Right lobe of liver (tissue), 6 donors: ENCODE measurements at regions not wholly inside any gene's neighbourhood (a gene's known extent, or its start where the extent isn't known, plus 50 kb on each side); places are given as distances from the start of the nearest gene placed in this dataset.

Experiments
- ATAC-seq, 4 donors: fragments of 200-7000 bp; cut with Tn5 transposase; one replicate each; pipeline ENCODE4 v1.9.1; 2020; ENCODE audit warnings: mild to moderate bottlenecking in 4 of 4, moderate library complexity in 4 of 4
- DNase-seq, 3 donors: peaks; one replicate each; pipeline ENCODE4 v3.0.0-alpha.2; 2020
- H3K27ac ChIP-seq, 3 donors: fragments of 200-600 bp; one replicate each; pipeline ENCODE4 v1.8.0; 2022
- H3K27me3 ChIP-seq, 2 donors: fragments of 200-600 bp; one replicate each; pipeline ENCODE4 v1.8.0; 2022
- H3K36me3 ChIP-seq, 4 donors: fragments of 200-600 bp; sonication (generic) in 1 of 4; one replicate each; pipeline versions ENCODE4 v1.5.1 to v1.8.0; 2017 to 2022; ENCODE audit warnings: control low read depth in 1 of 4
- H3K4me1 ChIP-seq, 4 donors: fragments of 200-600 bp; sonication (generic) in 1 of 4; one replicate each; pipeline versions ENCODE4 v1.5.1 to v1.8.0; 2017 to 2022; ENCODE audit warnings: control low read depth in 1 of 4
- H3K4me3 ChIP-seq, 3 donors: fragments of 200-600 bp; one replicate each; pipeline ENCODE4 v1.8.0; 2022
- H3K9me3 ChIP-seq, 4 donors: fragments of 200-600 bp; sonication (generic) in 1 of 4; one replicate each; pipeline versions ENCODE4 v1.5.1 to v1.8.0; 2017 to 2022; ENCODE audit warnings: control low read depth in 1 of 4
- CTCF ChIP-seq, 4 donors: fragments of 200-600 bp in 3 of 4; fragments of 450-650 bp in 1 of 4; IDR thresholded peaks; one replicate each; pipeline versions ENCODE4 v1.5.1 to v1.8.0; 2016 to 2022; ENCODE audit warnings: antibody characterized with exemption in 4 of 4, mild to moderate bottlenecking in 2 of 4
- POLR2A ChIP-seq: fragments of 450-650 bp; IDR thresholded peaks from one replicate; pipeline ENCODE4 v1.6.1; 2017; ENCODE audit warnings: antibody characterized with exemption, mild to moderate bottlenecking
- WGBS: methylation state at CpG from one replicate; pipeline ENCODE4 v1.1.6; 2018; ENCODE audit warnings: low coverage, low lambda C conversion rate; ENCODE audit not compliant: insufficient coverage; ENCODE audit errors: missing lambda C conversion rate; 5-methylcytosine and 5-hydroxymethylcytosine counted together
- intact Hi-C, 2 donors: fragments of 100-400 bp; cut with DNase I; formaldehyde crosslinking; loops; one replicate each; pipeline versions ENCODE4 v1.11.2 to v1.14.1; 2022
- donor health status: DM: no; HTN: yes; CAD: no.
- donor health status: DM: no; HTN: no; CAD: no.
- donor health status: DM: no; HTN: no; CAD: no.
- donor health status: DM: no; HTN: yes; CAD: no.
- donor health status: DM: no; HTN: yes; CAD: no.

GRCh38 chr13:24068472-24068871 lies 92.0 kb upstream of the SPATA13 start:
- H3K4me3 ChIP-seq: no peak overlapping the region
- no peak for DNase-seq
- no peaks in the 10 kb centered on the region for H3K27me3 ChIP-seq
- peaks cover 0 to 22% (median 2%) of the 10 kb centered on the region in 4 donors for H3K4me1 ChIP-seq
- intact Hi-C loops: no loop called here
- no peak overlapping the region for H3K27ac ChIP-seq
- no peaks in the 10 kb centered on the region for H3K36me3 ChIP-seq
- no peak for ATAC-seq
- TF ChIP-seq CTCF (IDR thresholded peaks at IDR 0.05): no peak
- no peak for TF ChIP-seq POLR2A
- WGBS: 89% methylated on average over 2 of the region's 2 CpGs
- H3K9me3 ChIP-seq: no peaks in the 10 kb centered on the region

GRCh38 chr13:24071016-24071415 lies 89.5 kb upstream of the SPATA13 start:
- Histone ChIP-seq H3K36me3 (no peaks in the 10 kb centered on the region), H3K4me3 (no peak overlapping the region), H3K4me1 (peaks cover 0 to 22% (median 9%) of the 10 kb centered on the region in 4 donors), H3K27ac (no peak overlapping the region), H3K9me3 (no peaks in the 10 kb centered on the region), H3K27me3 (no peaks in the 10 kb centered on the region)
- intact Hi-C loops: no loop called here
- TF ChIP-seq CTCF (IDR thresholded peaks at IDR 0.05) (no peak), POLR2A (no peak)
- 100% methylated on average over 1 of the region's 1 CpG for WGBS
- no peak for ATAC-seq
- DNase-seq: no peak

- intact Hi-C loops: no loop called here
- ATAC-seq (no peak), DNase-seq (no peak)
- TF ChIP-seq CTCF (IDR thresholded peaks at IDR 0.05) (no peak), POLR2A (no peak)
- H3K9me3 ChIP-seq: no peaks in the 10 kb centered on the region
- no peak overlapping the region for H3K4me3 ChIP-seq
- peaks cover 0 to 24% (median 9%) of the 10 kb centered on the region in 4 donors for H3K4me1 ChIP-seq
- H3K27ac ChIP-seq: no peak overlapping the region
- 79% methylated on average over 4 of the region's 6 CpGs for WGBS
- no peaks in the 10 kb centered on the region for H3K36me3 ChIP-seq
- no peaks in the 10 kb centered on the region for H3K27me3 ChIP-seq
Observed at GRCh38 chr13:24071423-24072075, 89.0 kb upstream of the SPATA13 start.

GRCh38 chr13:24073657-24074056 lies 86.9 kb upstream of the SPATA13 start:
- no peak overlapping the region for H3K4me3 ChIP-seq
- TF ChIP-seq CTCF (IDR thresholded peaks at IDR 0.05) (no peak), POLR2A (no peak)
- ATAC-seq: no peak
- H3K27ac ChIP-seq: no peak overlapping the region
- H3K9me3 ChIP-seq: no peaks in the 10 kb centered on the region
- peaks cover 0 to 23% (median 9%) of the 10 kb centered on the region in 4 donors for H3K4me1 ChIP-seq
- no peak for DNase-seq
- 83% methylated on average over 1 of the region's 2 CpGs for WGBS
- H3K27me3 ChIP-seq: no peaks in the 10 kb centered on the region
- H3K36me3 ChIP-seq: no peaks in the 10 kb centered on the region
- intact Hi-C loops: no loop called here
